ENCODE measurements at regions not wholly inside any gene's neighbourhood (a gene's known extent, or its start where the extent isn't known, plus 50 kb on each side); places are given as distances from the start of the nearest gene placed in this dataset.

DNA sequence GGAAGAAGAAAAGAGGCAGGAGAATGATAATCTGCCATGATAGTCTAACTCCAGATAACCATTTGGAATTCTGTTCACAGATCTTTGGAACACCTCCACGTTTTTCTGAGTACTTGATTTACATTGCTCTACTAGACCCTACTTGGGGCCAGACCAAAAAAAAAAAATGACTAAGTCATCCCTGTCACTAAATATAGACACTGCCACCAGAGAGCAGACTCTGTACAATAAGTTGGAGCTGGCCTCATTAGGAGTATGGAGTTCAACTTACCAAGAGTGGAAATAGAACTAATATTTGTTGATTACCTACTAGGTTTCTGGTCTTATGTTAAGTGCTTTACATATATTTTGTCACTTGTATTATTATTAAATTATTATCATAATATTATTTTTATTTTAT lies 80.9 kb upstream of the ZNF800 start:
- CTCF ChIA-PET (ENCODE audit: partially characterized antibody), result interaction anchor here (0.6 kb wide), 1 partner anchor 453 kb away, joined by 3 read pairs; no protein-coding TSS in a partner anchor
- no peak overlapping the region for H3K27ac ChIP-seq (ENCODE audit: low read depth, low read length)
- 47% methylated on average over 1 of the region's 1 CpG; no CpG with 5 or more reads in 1 of the 2 experiments for WGBS, 2 experiments (ENCODE audit: extremely low coverage in 1 of 2, insufficient coverage in 1 of 2, insufficient read length in 1 of 2, insufficient replicate concordance in 2 of 2, low coverage in 1 of 2, low lambda C conversion rate in 2 of 2, missing lambda C conversion rate in 1 of 2)
- H3K36me3 ChIP-seq (ENCODE audit: control insufficient read depth in 2 of 4, insufficient read depth in 4 of 4, low read length in 3 of 4), result no peaks in the 10 kb centered on the region
- DNase-seq (ENCODE audit: low read depth in 1 of 2, low spot score in 2 of 2), result no peak
- no peaks in the 10 kb centered on the region for H3K79me1 ChIP-seq (ENCODE audit: low read depth, low read length)
- H3K18ac ChIP-seq (ENCODE audit: extremely low read depth, low read length), result no peak overlapping the region
- H2AFZ ChIP-seq (ENCODE audit: low read length), result no peak overlapping the region
- no peak overlapping the region for H3K9ac ChIP-seq (replicated peaks in 1 of 4; ENCODE audit: extremely low read depth in 1 of 4, low read depth in 3 of 4, low read length in 3 of 4)
- H2BK5ac ChIP-seq (ENCODE audit: low read depth, low read length), result no peak overlapping the region
- H4K5ac ChIP-seq (ENCODE audit: insufficient read length, low read depth, low read length), result no peak overlapping the region
- peaks cover 0 to 4% (median 3%) of the 10 kb centered on the region in 4 experiments; a peak in 4 of 7 replicates for H3K4me1 ChIP-seq (replicated peaks in 1 of 4; ENCODE audit: control insufficient read depth in 3 of 4, insufficient read depth in 4 of 4, low read length in 3 of 4)
- no peak overlapping the region for H4K91ac ChIP-seq (replicated peaks; ENCODE audit: insufficient read length, low read length)
- no peak overlapping the region for H3K4ac ChIP-seq (replicated peaks; ENCODE audit: insufficient read length, low read depth, low read length)
- no peak overlapping the region for H3K4me2 ChIP-seq (ENCODE audit: insufficient read depth in 1 of 2, low read depth in 2 of 2, low read length in 2 of 2)
- H3K23me2 ChIP-seq (ENCODE audit: low read depth, low read length), result no peaks in the 10 kb centered on the region
- no peak overlapping the region for H2BK12ac ChIP-seq (ENCODE audit: low read depth, low read length)
- H3K56ac ChIP-seq (replicated peaks; ENCODE audit: insufficient read length, low read depth, low read length), result no peak overlapping the region
- H3K27me3 ChIP-seq (replicated peaks in 1 of 4; ENCODE audit: control insufficient read depth in 3 of 4, extremely low read depth in 1 of 4, insufficient read depth in 3 of 4, low read length in 3 of 4), result peaks cover 0 to 1% (median 0%) of the 10 kb centered on the region in 4 experiments; a peak in 1 of 7 replicates
- H4K8ac ChIP-seq (ENCODE audit: extremely low read depth, insufficient read depth, low read length), result no peak overlapping the region
- H3K9me3 ChIP-seq (ENCODE audit: insufficient read depth in 2 of 2, low read depth in 1 of 2, low read length in 1 of 2), result no peaks in the 10 kb centered on the region
- H2BK15ac ChIP-seq (ENCODE audit: low read length), result no peak overlapping the region
- no peak overlapping the region for H3K4me3 ChIP-seq (ENCODE audit: extremely low read depth in 1 of 4, insufficient read depth in 2 of 4, low read depth in 3 of 4, low read length in 4 of 4)
- FAIRE-seq, result no peak
- H4K20me1 ChIP-seq (replicated peaks in 1 of 2; ENCODE audit: control insufficient read depth in 1 of 2, insufficient read depth in 2 of 2, low read length in 2 of 2), result peaks cover 0 to 1% of the 10 kb centered on the region in 2 experiments
- no peak overlapping the region for H2AK5ac ChIP-seq (ENCODE audit: low read depth, low read length)
- POLR2A ChIA-PET (ENCODE audit: partially characterized antibody), result no interaction called here
- H3K79me2 ChIP-seq (ENCODE audit: control insufficient read depth in 1 of 2, insufficient read depth in 2 of 2, low read length in 2 of 2), result no peaks in the 10 kb centered on the region
- H2BK20ac ChIP-seq (ENCODE audit: low read length), result no peak overlapping the region
- no peak overlapping the region for H3K23ac ChIP-seq (ENCODE audit: insufficient read length)
- no peak overlapping the region for H3K14ac ChIP-seq (ENCODE audit: insufficient read length)
- H2BK120ac ChIP-seq (replicated peaks; ENCODE audit: low read depth, low read length), result no peak overlapping the region
- TF ChIP-seq RFX5 (IDR thresholded peaks at IDR 0.05; ENCODE audit: borderline replicate concordance, low read depth, low read length), result no peak
- no peak for TF ChIP-seq HDAC6 (IDR thresholded peaks at IDR 0.05; ENCODE audit: low read depth, low read length)
- no peak for TF ChIP-seq CHD1 (IDR thresholded peaks at IDR 0.05; ENCODE audit: low read depth, low read length)
- TF ChIP-seq BRCA1 (IDR thresholded peaks at IDR 0.05; ENCODE audit: low read depth, low read length), result no peak
- TF ChIP-seq, protein P1, sequence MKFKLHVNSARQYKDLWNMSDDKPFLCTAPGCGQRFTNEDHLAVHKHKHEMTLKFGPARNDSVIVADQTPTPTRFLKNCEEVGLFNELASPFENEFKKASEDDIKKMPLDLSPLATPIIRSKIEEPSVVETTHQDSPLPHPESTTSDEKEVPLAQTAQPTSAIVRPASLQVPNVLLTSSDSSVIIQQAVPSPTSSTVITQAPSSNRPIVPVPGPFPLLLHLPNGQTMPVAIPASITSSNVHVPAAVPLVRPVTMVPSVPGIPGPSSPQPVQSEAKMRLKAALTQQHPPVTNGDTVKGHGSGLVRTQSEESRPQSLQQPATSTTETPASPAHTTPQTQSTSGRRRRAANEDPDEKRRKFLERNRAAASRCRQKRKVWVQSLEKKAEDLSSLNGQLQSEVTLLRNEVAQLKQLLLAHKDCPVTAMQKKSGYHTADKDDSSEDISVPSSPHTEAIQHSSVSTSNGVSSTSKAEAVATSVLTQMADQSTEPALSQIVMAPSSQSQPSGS (IDR thresholded peaks at IDR 0.05; ENCODE audit: low read length), result no peak
- no peak for TF ChIP-seq SP4 (IDR thresholded peaks at IDR 0.05; ENCODE audit: low read length)
- TF ChIP-seq SAP30 (IDR thresholded peaks at IDR 0.05; ENCODE audit: insufficient read depth, insufficient replicate concordance, low read length), result no peak
